LNCaP clone FGC (cell line): ENCODE measurements at regions not wholly inside any gene's neighbourhood (a gene's known extent, or its start where the extent isn't known, plus 50 kb on each side); places are given as distances from the start of the nearest gene placed in this dataset.
"Not testable (repeated sequence)": the region's sequence is repeated elsewhere in the genome, so short reads cannot be mapped to it uniquely, and the experiment has no call there.

Experiments used
- DNase-seq: peaks from one replicate; pipeline ENCODE4 v3.0.0-alpha.2; 2011; ENCODE audit warnings: low read depth
- H3K4me3 ChIP-seq: 2 replicates; pipeline ENCODE4 v1.5.1; 2011; ENCODE audit warnings: mild to moderate bottlenecking, low read depth, low read length, control low read depth
- CTCF ChIP-seq: IDR thresholded peaks from 2 replicates; pipeline ENCODE4 v1.5.1; 2012; ENCODE audit warnings: mild to moderate bottlenecking; ENCODE audit not compliant: control insufficient read depth, insufficient read depth; ENCODE audit errors: extremely low read depth

GRCh38 chrX:77060572-77060971 lies 386.6 kb upstream of the FGF16 start:
- TF ChIP-seq CTCF = no peak
- H3K4me3 ChIP-seq = no peak overlapping the region
- DNase-seq = no peak

- no peak for TF ChIP-seq CTCF
- H3K4me3 ChIP-seq = no peak overlapping the region
- no peak for DNase-seq
Observed at GRCh38 chrX:77061022-77061421, 386.2 kb upstream of the FGF16 start.

GRCh38 chrX:77061545-77061944 lies 385.6 kb upstream of the FGF16 start:
- no peak overlapping the region for H3K4me3 ChIP-seq
- no peak for DNase-seq
- TF ChIP-seq CTCF = no peak

GRCh38 chrX:77065896-77066295 lies 381.3 kb upstream of the FGF16 start:
- no peak overlapping the region for H3K4me3 ChIP-seq
- no peak for DNase-seq
- no peak for TF ChIP-seq CTCF

GRCh38 chrX:77070202-77070918 lies 376.8 kb upstream of the FGF16 start:
- H3K4me3 ChIP-seq = no peak overlapping the region

GRCh38 chrX:77076896-77077295 lies 370.3 kb upstream of the FGF16 start:
- no peak for TF ChIP-seq CTCF
- no peak for DNase-seq
- no peak overlapping the region for H3K4me3 ChIP-seq

More at GRCh38 chrX:77070202-77070918, 376.8 kb upstream of the FGF16 start:
- DNase-seq = no peak
- no peak for TF ChIP-seq CTCF

GRCh38 chrX:77081237-77081636 lies 366.0 kb upstream of the FGF16 start:
- not testable (repeated sequence) for DNase-seq, H3K4me3 ChIP-seq
